Body of pancreas (tissue), 4 donors: ENCODE measurements at regions not wholly inside any gene's neighbourhood (a gene's known extent, or its start where the extent isn't known, plus 50 kb on each side); places are given as distances from the start of the nearest gene placed in this dataset.

Experiments
- POLR2A ChIP-seq, 3 donors: fragments of 450-650 bp; IDR thresholded peaks; one replicate each; pipeline ENCODE4 v1.6.1; 2016; ENCODE audit warnings: antibody characterized with exemption in 3 of 3, mild to moderate bottlenecking in 2 of 3
- TF ChIP-seq, protein P1 (sequence below), 7 experiments: fragments of 450-650 bp in 4 of 7; fragments of 200-600 bp in 3 of 7; sonication (generic) in 3 of 7; IDR thresholded peaks; one replicate each; pipeline ENCODE4 v1.5.1; 2016 to 2019; ENCODE audit warnings: antibody characterized with exemption in 7 of 7

GRCh38 chr7:153954477-153954876 lies 97.7 kb upstream of the DPP6 start:
- TF ChIP-seq, protein P1, sequence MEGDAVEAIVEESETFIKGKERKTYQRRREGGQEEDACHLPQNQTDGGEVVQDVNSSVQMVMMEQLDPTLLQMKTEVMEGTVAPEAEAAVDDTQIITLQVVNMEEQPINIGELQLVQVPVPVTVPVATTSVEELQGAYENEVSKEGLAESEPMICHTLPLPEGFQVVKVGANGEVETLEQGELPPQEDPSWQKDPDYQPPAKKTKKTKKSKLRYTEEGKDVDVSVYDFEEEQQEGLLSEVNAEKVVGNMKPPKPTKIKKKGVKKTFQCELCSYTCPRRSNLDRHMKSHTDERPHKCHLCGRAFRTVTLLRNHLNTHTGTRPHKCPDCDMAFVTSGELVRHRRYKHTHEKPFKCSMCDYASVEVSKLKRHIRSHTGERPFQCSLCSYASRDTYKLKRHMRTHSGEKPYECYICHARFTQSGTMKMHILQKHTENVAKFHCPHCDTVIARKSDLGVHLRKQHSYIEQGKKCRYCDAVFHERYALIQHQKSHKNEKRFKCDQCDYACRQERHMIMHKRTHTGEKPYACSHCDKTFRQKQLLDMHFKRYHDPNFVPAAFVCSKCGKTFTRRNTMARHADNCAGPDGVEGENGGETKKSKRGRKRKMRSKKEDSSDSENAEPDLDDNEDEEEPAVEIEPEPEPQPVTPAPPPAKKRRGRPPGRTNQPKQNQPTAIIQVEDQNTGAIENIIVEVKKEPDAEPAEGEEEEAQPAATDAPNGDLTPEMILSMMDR (IDR thresholded peaks at IDR 0.05), result no peak
- no peak for TF ChIP-seq POLR2A (IDR thresholded peaks at IDR 0.05)
